ENCODE measurements at regions not wholly inside any gene's neighbourhood (a gene's known extent, or its start where the extent isn't known, plus 50 kb on each side); places are given as distances from the start of the nearest gene placed in this dataset.
"Not testable (repeated sequence)": the region's sequence is repeated elsewhere in the genome, so short reads cannot be mapped to it uniquely, and the experiment has no call there.

- H3K9me3 ChIP-seq (ENCODE audit: control insufficient read depth, insufficient read depth, low read length), result no peaks in the 10 kb centered on the region
- H2BK5ac ChIP-seq (ENCODE audit: low read depth, low read length, poor library complexity, severe bottlenecking), result no peak overlapping the region
- H2AK9ac ChIP-seq (replicated peaks; ENCODE audit: low read depth, low read length, poor library complexity), result no peak overlapping the region
- no peaks in the 10 kb centered on the region for H3K79me1 ChIP-seq (ENCODE audit: low read depth in 1 of 2, low read length in 2 of 2)
- ATAC-seq (ENCODE audit: low read depth) (no peak), DNase-seq (no peak)
- no peak for TF ChIP-seq CTCF (conservative IDR thresholded peaks at IDR 0.05; ENCODE audit: low read depth, low read length)
- TF ChIP-seq BHLHE40 (IDR thresholded peaks at IDR 0.05; ENCODE audit: low read depth, low read length), result no peak
- no peak for TF ChIP-seq RCOR1 (IDR thresholded peaks at IDR 0.05; ENCODE audit: insufficient replicate concordance, low read length)
- no peak for TF ChIP-seq RFX5 (IDR thresholded peaks at IDR 0.05; ENCODE audit: low read depth, low read length)
- no peak for TF ChIP-seq RAD21 (IDR thresholded peaks at IDR 0.05; ENCODE audit: low read length)
- no peak for TF ChIP-seq POLR2A (IDR thresholded peaks at IDR 0.05; ENCODE audit: low read depth, low read length)
- H3K56ac ChIP-seq (ENCODE audit: extremely low read depth, insufficient read depth, low read length), result no peak overlapping the region
- H4K91ac ChIP-seq (ENCODE audit: insufficient read depth, low read depth, low read length), result no peak overlapping the region
- H3K4me2 ChIP-seq (ENCODE audit: low read depth, low read length), result no peak overlapping the region
- H2BK15ac ChIP-seq (ENCODE audit: low read depth, low read length), result no peak overlapping the region
- CTCF ChIA-PET, result no interaction called here
- no peak overlapping the region for H3K14ac ChIP-seq (replicated peaks; ENCODE audit: low read depth, low read length)
- intact Hi-C loops (cut with micrococcal nuclease) (no loop called here), in situ Hi-C loops (cut with MboI; ENCODE audit: low sequenced_read_pairs) (no loop called here), dilution Hi-C loops (cut with HindIII; ENCODE audit: low sequenced_read_pairs, unreplicated experiment) (no loop called here)
- no CpG with 5 or more reads among the region's 5 CpGs for WGBS, 2 experiments (ENCODE audit: extremely low coverage in 2 of 2, insufficient read length in 1 of 2)
- H3K27ac ChIP-seq (ENCODE audit: insufficient read depth, low read length), result no peak overlapping the region
- BruUV-seq (replicated peaks), result no TSS peak
- peaks cover 3% of the 10 kb centered on the region for H3K4me1 ChIP-seq (ENCODE audit: control insufficient read depth, insufficient read depth, low read length)
- no peak overlapping the region for H3K9ac ChIP-seq (ENCODE audit: low read depth, low read length)
- no peaks in the 10 kb centered on the region for H4K20me1 ChIP-seq (ENCODE audit: insufficient read depth, low read length)
- no peak overlapping the region for H4K8ac ChIP-seq (ENCODE audit: low read depth in 2 of 2, low read length in 2 of 2)
- no peaks in the 10 kb centered on the region for H3K36me3 ChIP-seq (ENCODE audit: control insufficient read depth, insufficient read depth, low read length)
- no peak overlapping the region for H3K18ac ChIP-seq (ENCODE audit: low read depth, low read length)
- H3K27me3 ChIP-seq (ENCODE audit: control insufficient read depth, insufficient read depth, low read length), result no peaks in the 10 kb centered on the region
- H3K4me3 ChIP-seq (ENCODE audit: insufficient read depth, low read depth, low read length), result no peak overlapping the region
- no peaks in the 10 kb centered on the region for H3K9me1 ChIP-seq (ENCODE audit: insufficient read depth, low read length)
- POLR2A ChIA-PET (ENCODE audit: unreplicated experiment), result interaction anchor here (0.6 kb wide), 1 partner anchor 522 kb away, joined by 3 read pairs; no protein-coding TSS in a partner anchor
- H3K23ac ChIP-seq (ENCODE audit: low read depth, low read length), result no peak overlapping the region
- H4K5ac ChIP-seq (ENCODE audit: low read depth, low read length), result no peak overlapping the region
- H2AK5ac ChIP-seq (ENCODE audit: low read depth, low read length), result no peak overlapping the region
- H2BK20ac ChIP-seq (ENCODE audit: low read depth, low read length), result no peak overlapping the region
- no peak overlapping the region for H2AFZ ChIP-seq (replicated peaks; ENCODE audit: low read length, poor library complexity)
- H2BK120ac ChIP-seq (ENCODE audit: low read depth, low read length), result no peak overlapping the region
- H3K4ac ChIP-seq (ENCODE audit: low read depth, low read length), result no peak overlapping the region
Measured at GRCh38 chr12:20109676-20110075, 258.7 kb upstream of the PDE3A start.

GRCh38 chr12:20115371-20115770, 253.0 kb upstream of the PDE3A start:
- in situ Hi-C loops (cut with MboI; ENCODE audit: low sequenced_read_pairs); H3K27ac ChIP-seq (ENCODE audit: insufficient read depth, low read length); H3K9me1 ChIP-seq (ENCODE audit: insufficient read depth, low read length); H4K8ac ChIP-seq (ENCODE audit: low read depth in 2 of 2, low read length in 2 of 2); H3K4me3 ChIP-seq (ENCODE audit: insufficient read depth, low read depth, low read length); BruUV-seq (replicated peaks); H4K91ac ChIP-seq (ENCODE audit: insufficient read depth, low read depth, low read length); H2BK15ac ChIP-seq (ENCODE audit: low read depth, low read length); dilution Hi-C loops (cut with HindIII; ENCODE audit: low sequenced_read_pairs, unreplicated experiment); H3K9ac ChIP-seq (ENCODE audit: low read depth, low read length); H3K36me3 ChIP-seq (ENCODE audit: control insufficient read depth, insufficient read depth, low read length); DNase-seq; H3K18ac ChIP-seq (ENCODE audit: low read depth, low read length); H3K14ac ChIP-seq (replicated peaks; ENCODE audit: low read depth, low read length); H2BK20ac ChIP-seq (ENCODE audit: low read depth, low read length); H3K27me3 ChIP-seq (ENCODE audit: control insufficient read depth, insufficient read depth, low read length); H4K5ac ChIP-seq (ENCODE audit: low read depth, low read length); H2AK5ac ChIP-seq (ENCODE audit: low read depth, low read length); H3K79me1 ChIP-seq (ENCODE audit: low read depth in 1 of 2, low read length in 2 of 2); H3K4ac ChIP-seq (ENCODE audit: low read depth, low read length); H3K56ac ChIP-seq (ENCODE audit: extremely low read depth, insufficient read depth, low read length); H3K23ac ChIP-seq (ENCODE audit: low read depth, low read length); ATAC-seq (ENCODE audit: low read depth); H2BK120ac ChIP-seq (ENCODE audit: low read depth, low read length); intact Hi-C loops (cut with micrococcal nuclease); CTCF ChIA-PET; H3K4me2 ChIP-seq (ENCODE audit: low read depth, low read length); POLR2A ChIA-PET (ENCODE audit: unreplicated experiment); H3K9me3 ChIP-seq (ENCODE audit: control insufficient read depth, insufficient read depth, low read length); H4K20me1 ChIP-seq (ENCODE audit: insufficient read depth, low read length); H3K4me1 ChIP-seq (ENCODE audit: control insufficient read depth, insufficient read depth, low read length); H2AK9ac ChIP-seq (replicated peaks; ENCODE audit: low read depth, low read length, poor library complexity); H2AFZ ChIP-seq (replicated peaks; ENCODE audit: low read length, poor library complexity); H2BK5ac ChIP-seq (ENCODE audit: low read depth, low read length, poor library complexity, severe bottlenecking): not testable (repeated sequence)
- WGBS, 2 experiments (ENCODE audit: extremely low coverage in 2 of 2, insufficient read length in 1 of 2), result no CpG with 5 or more reads among the region's 25 CpGs
